ENCODE measurements at regions not wholly inside any gene's neighbourhood (a gene's known extent, or its start where the extent isn't known, plus 50 kb on each side); places are given as distances from the start of the nearest gene placed in this dataset.
A peak's percentile ranks its signal among the peaks of the same experiment; 100 is the strongest.
"Not testable (repeated sequence)": the region's sequence is repeated elsewhere in the genome, so short reads cannot be mapped to it uniquely, and the experiment has no call there.

DNA sequence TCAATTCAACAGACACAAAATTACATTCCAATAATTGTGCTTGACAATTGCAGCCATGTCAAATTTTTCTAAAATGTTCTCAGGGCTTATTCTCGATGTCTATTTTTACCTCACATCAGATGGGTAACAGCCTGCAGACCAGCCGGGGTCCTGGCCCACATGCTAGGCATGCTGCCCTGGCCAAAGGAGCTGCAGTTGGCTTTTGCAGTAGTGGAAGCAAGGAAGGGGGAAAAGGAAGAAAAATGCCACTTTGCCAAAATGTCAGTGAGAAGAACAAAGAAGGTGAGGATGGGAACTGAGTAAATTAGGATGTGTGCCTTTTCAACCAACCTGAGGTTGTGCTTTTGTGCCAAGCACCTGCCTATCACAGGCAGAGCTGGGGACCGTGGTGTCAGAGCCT, 161.0 kb downstream of the FOXB1 start:
- Histone ChIP-seq H3K9ac (ENCODE audit: low read depth, low read length, poor library complexity, severe bottlenecking) (no peak overlapping the region), H3K4me1 (ENCODE audit: insufficient read depth, low read length, poor library complexity, severe bottlenecking) (no peaks in the 10 kb centered on the region), H3K9me2 (replicated peaks; ENCODE audit: low read depth, low read length) (no peaks in the 10 kb centered on the region), H3K79me2 (ENCODE audit: insufficient read depth, low read length) (no peaks in the 10 kb centered on the region), H3K9me3 (ENCODE audit: insufficient read depth, low read depth, low read length) (no peaks in the 10 kb centered on the region), H3K4me2 (ENCODE audit: low read depth, low read length, poor library complexity, severe bottlenecking) (no peak overlapping the region), H3K27me3 (ENCODE audit: insufficient read depth, low read length, poor library complexity, severe bottlenecking) (no peaks in the 10 kb centered on the region), H3K36me3 (ENCODE audit: insufficient read depth, low read length) (no peaks in the 10 kb centered on the region), H3F3A (ENCODE audit: low read depth) (no peaks in the 10 kb centered on the region), H4K20me1 (ENCODE audit: insufficient read depth, low read length, poor library complexity, severe bottlenecking) (no peaks in the 10 kb centered on the region), H3K4me3 (ENCODE audit: low read length, poor library complexity, severe bottlenecking) (no peak overlapping the region), H2AFZ (ENCODE audit: low read length) (no peak overlapping the region)
- no peak for TF ChIP-seq EZH2phosphoT487 (IDR thresholded peaks at IDR 0.05; ENCODE audit: borderline replicate concordance)
- TF ChIP-seq, protein P1, sequence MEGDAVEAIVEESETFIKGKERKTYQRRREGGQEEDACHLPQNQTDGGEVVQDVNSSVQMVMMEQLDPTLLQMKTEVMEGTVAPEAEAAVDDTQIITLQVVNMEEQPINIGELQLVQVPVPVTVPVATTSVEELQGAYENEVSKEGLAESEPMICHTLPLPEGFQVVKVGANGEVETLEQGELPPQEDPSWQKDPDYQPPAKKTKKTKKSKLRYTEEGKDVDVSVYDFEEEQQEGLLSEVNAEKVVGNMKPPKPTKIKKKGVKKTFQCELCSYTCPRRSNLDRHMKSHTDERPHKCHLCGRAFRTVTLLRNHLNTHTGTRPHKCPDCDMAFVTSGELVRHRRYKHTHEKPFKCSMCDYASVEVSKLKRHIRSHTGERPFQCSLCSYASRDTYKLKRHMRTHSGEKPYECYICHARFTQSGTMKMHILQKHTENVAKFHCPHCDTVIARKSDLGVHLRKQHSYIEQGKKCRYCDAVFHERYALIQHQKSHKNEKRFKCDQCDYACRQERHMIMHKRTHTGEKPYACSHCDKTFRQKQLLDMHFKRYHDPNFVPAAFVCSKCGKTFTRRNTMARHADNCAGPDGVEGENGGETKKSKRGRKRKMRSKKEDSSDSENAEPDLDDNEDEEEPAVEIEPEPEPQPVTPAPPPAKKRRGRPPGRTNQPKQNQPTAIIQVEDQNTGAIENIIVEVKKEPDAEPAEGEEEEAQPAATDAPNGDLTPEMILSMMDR (conservative IDR thresholded peaks at IDR 0.05; ENCODE audit: low read length) = no peak

DNA sequence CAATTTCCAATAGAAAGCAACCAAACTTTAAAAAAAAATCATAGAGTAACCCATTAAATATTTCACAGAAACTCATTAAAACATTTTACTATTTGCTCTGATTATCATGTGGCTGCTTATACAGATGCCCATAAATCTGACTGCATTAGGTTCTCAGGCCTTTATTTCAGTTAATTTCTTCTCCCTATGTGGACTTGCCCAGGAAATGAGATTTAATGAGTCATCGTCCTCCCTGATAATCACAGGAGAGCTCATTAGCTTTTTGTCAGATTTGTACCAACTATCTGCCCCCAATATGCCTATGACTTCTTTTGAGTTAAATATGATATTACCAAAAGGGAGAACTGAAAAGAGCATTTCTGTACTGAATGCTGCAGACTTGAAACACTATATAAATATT, 168.0 kb downstream of the FOXB1 start:
- no peaks in the 10 kb centered on the region for H3K36me3 ChIP-seq (ENCODE audit: insufficient read depth, low read length)
- no peak for TF ChIP-seq EZH2phosphoT487 (IDR thresholded peaks at IDR 0.05; ENCODE audit: borderline replicate concordance)
- TF ChIP-seq, protein P1 (conservative IDR thresholded peaks at IDR 0.05; ENCODE audit: low read length) = no peak
- H3F3A ChIP-seq (ENCODE audit: low read depth) = no peaks in the 10 kb centered on the region
- H3K4me2 ChIP-seq (ENCODE audit: low read depth, low read length, poor library complexity, severe bottlenecking) = no peak overlapping the region
- no peaks in the 10 kb centered on the region for H4K20me1 ChIP-seq (ENCODE audit: insufficient read depth, low read length, poor library complexity, severe bottlenecking)
- H3K27me3 ChIP-seq (ENCODE audit: insufficient read depth, low read length, poor library complexity, severe bottlenecking) = no peaks in the 10 kb centered on the region
- no peak overlapping the region for H3K4me3 ChIP-seq (ENCODE audit: low read length, poor library complexity, severe bottlenecking)
- no peaks in the 10 kb centered on the region for H3K9me2 ChIP-seq (replicated peaks; ENCODE audit: low read depth, low read length)
- no peaks in the 10 kb centered on the region for H3K79me2 ChIP-seq (ENCODE audit: insufficient read depth, low read length)
- H2AFZ ChIP-seq (ENCODE audit: low read length) = no peak overlapping the region
- no peak overlapping the region for H3K9ac ChIP-seq (ENCODE audit: low read depth, low read length, poor library complexity, severe bottlenecking)
- peaks cover 27% of the 10 kb centered on the region for H3K4me1 ChIP-seq (ENCODE audit: insufficient read depth, low read length, poor library complexity, severe bottlenecking)
- no peaks in the 10 kb centered on the region for H3K9me3 ChIP-seq (ENCODE audit: insufficient read depth, low read depth, low read length)

DNA sequence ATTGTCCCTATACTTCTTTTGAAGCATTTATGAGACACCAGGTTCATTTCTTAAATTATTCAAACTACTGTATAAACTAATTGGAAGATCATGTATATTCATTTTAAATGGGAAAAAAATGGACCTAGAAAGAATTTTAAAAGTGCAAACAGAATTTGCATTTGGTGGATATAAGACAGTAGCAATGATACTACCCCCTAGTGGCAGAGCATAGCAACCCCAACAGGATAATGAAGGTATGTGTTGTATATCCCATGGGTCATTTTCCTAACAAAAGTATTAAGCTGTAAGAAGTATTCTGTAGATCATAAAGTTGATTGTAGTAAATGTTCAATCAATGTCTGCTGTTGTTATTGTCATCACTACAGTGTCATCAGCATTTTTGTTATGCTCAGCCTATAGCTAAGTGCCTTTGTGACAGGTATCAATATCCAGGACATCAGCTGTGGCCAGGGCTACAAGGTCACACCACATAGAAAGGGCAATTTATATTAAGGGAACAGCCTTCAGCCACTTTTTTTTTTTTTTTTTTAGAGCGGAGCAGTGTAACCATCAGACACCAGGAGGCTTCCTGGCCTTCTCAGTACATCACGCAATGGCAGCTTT, 175.8 kb downstream of the FOXB1 start:
- no peaks in the 10 kb centered on the region for H3K27me3 ChIP-seq (ENCODE audit: insufficient read depth, low read length, poor library complexity, severe bottlenecking)
- H4K20me1 ChIP-seq (ENCODE audit: insufficient read depth, low read length, poor library complexity, severe bottlenecking) = no peaks in the 10 kb centered on the region
- H3K9ac ChIP-seq (ENCODE audit: low read depth, low read length, poor library complexity, severe bottlenecking) = no peak overlapping the region
- H3K9me3 ChIP-seq (ENCODE audit: insufficient read depth, low read depth, low read length) = no peaks in the 10 kb centered on the region
- no peak overlapping the region for H3K4me3 ChIP-seq (ENCODE audit: low read length, poor library complexity, severe bottlenecking)
- H3K79me2 ChIP-seq (ENCODE audit: insufficient read depth, low read length) = no peaks in the 10 kb centered on the region
- H3F3A ChIP-seq (ENCODE audit: low read depth) = no peaks in the 10 kb centered on the region
- peaks cover 7% of the 10 kb centered on the region for H3K4me1 ChIP-seq (ENCODE audit: insufficient read depth, low read length, poor library complexity, severe bottlenecking)
- no peaks in the 10 kb centered on the region for H3K36me3 ChIP-seq (ENCODE audit: insufficient read depth, low read length)
- H3K9me2 ChIP-seq (replicated peaks; ENCODE audit: low read depth, low read length) = no peaks in the 10 kb centered on the region
- TF ChIP-seq EZH2phosphoT487 (IDR thresholded peaks at IDR 0.05; ENCODE audit: borderline replicate concordance) = no peak
- TF ChIP-seq, protein P1 (conservative IDR thresholded peaks at IDR 0.05; ENCODE audit: low read length) = peak; percentile 96
- no peak overlapping the region for H2AFZ ChIP-seq (ENCODE audit: low read length)
- no peak overlapping the region for H3K4me2 ChIP-seq (ENCODE audit: low read depth, low read length, poor library complexity, severe bottlenecking)

DNA sequence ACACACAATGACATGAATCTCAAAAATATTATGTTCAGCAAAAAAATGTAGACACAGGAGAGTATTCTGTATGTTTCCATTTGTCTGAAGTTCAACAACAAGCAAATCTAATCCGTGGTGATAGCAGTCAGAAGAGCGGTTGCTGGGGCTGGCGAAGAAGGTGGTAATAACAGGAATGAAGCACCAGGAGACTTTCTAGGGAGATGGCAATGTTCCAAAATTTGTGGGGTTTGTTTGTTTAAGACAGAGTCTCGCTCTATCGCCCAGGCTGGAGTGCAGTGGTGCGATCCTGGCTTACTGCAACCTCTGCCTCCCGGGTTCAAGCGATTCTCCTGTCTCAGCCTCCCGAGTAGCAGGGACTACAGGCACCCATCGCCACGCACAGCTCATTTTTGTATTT, 177.8 kb downstream of the FOXB1 start:
- H3F3A ChIP-seq (ENCODE audit: low read depth) = not testable (repeated sequence)

More for the DNA sequence above, 177.8 kb downstream of the FOXB1 start:
- H3K9ac ChIP-seq (ENCODE audit: low read depth, low read length, poor library complexity, severe bottlenecking); H3K4me1 ChIP-seq (ENCODE audit: insufficient read depth, low read length, poor library complexity, severe bottlenecking); H3K4me3 ChIP-seq (ENCODE audit: low read length, poor library complexity, severe bottlenecking); H2AFZ ChIP-seq (ENCODE audit: low read length); H3K27me3 ChIP-seq (ENCODE audit: insufficient read depth, low read length, poor library complexity, severe bottlenecking); H3K36me3 ChIP-seq (ENCODE audit: insufficient read depth, low read length); H4K20me1 ChIP-seq (ENCODE audit: insufficient read depth, low read length, poor library complexity, severe bottlenecking); H3K9me3 ChIP-seq (ENCODE audit: insufficient read depth, low read depth, low read length); H3K9me2 ChIP-seq (replicated peaks; ENCODE audit: low read depth, low read length); H3K4me2 ChIP-seq (ENCODE audit: low read depth, low read length, poor library complexity, severe bottlenecking); H3K79me2 ChIP-seq (ENCODE audit: insufficient read depth, low read length): not testable (repeated sequence)

Measured in Loucy (cell line).